ENCODE measurements at regions not wholly inside any gene's neighbourhood (a gene's known extent, or its start where the extent isn't known, plus 50 kb on each side); places are given as distances from the start of the nearest gene placed in this dataset.
"Not testable (repeated sequence)": the region's sequence is repeated elsewhere in the genome, so short reads cannot be mapped to it uniquely, and the experiment has no call there.

GRCh38 chr1:114251573-114251939 lies 97.9 kb upstream of the SYT6 start:
- Histone ChIP-seq H3K4me1 (ENCODE audit: control insufficient read depth in 2 of 2, insufficient read depth in 2 of 2, low read length in 2 of 2) (no peaks in the 10 kb centered on the region), H3K27me3 (ENCODE audit: control insufficient read depth in 2 of 2, insufficient read depth in 1 of 2, low read length in 1 of 2) (no peaks in the 10 kb centered on the region), H3K9me3 (ENCODE audit: control insufficient read depth in 2 of 2, insufficient read depth in 1 of 2, low read length in 1 of 2) (no peaks in the 10 kb centered on the region), H3K36me3 (ENCODE audit: control insufficient read depth in 2 of 2, insufficient read depth in 2 of 2, low read length in 1 of 2) (no peaks in the 10 kb centered on the region), H3K27ac (ENCODE audit: low read depth in 1 of 2, low read length in 1 of 2) (no peak overlapping the region), H3K4me3 (ENCODE audit: low read length in 2 of 2) (no peak overlapping the region)
- 98% methylated on average over 4 of the region's 4 CpGs for WGBS
- DNase-seq (ENCODE audit: low read depth in 6 of 9, low spot score in 9 of 9), result no peak

- Histone ChIP-seq H3K4me1 (ENCODE audit: control insufficient read depth in 2 of 2, insufficient read depth in 2 of 2, low read length in 2 of 2) (no peaks in the 10 kb centered on the region), H3K36me3 (ENCODE audit: control insufficient read depth in 2 of 2, insufficient read depth in 2 of 2, low read length in 1 of 2) (no peaks in the 10 kb centered on the region), H3K4me3 (ENCODE audit: low read length in 2 of 2) (no peak overlapping the region), H3K27me3 (ENCODE audit: control insufficient read depth in 2 of 2, insufficient read depth in 1 of 2, low read length in 1 of 2) (no peaks in the 10 kb centered on the region), H3K9me3 (ENCODE audit: control insufficient read depth in 2 of 2, insufficient read depth in 1 of 2, low read length in 1 of 2) (no peaks in the 10 kb centered on the region), H3K27ac (ENCODE audit: low read depth in 1 of 2, low read length in 1 of 2) (no peak overlapping the region)
- DNase-seq (ENCODE audit: low read depth in 6 of 9, low spot score in 9 of 9), result no peak
- 93% methylated on average over 12 of the region's 12 CpGs for WGBS
Observed at GRCh38 chr1:114250683-114251572, 97.3 kb upstream of the SYT6 start.

GRCh38 chr1:114249691-114250090 lies 96.0 kb upstream of the SYT6 start:
- no peaks in the 10 kb centered on the region for H3K36me3 ChIP-seq (ENCODE audit: control insufficient read depth in 2 of 2, insufficient read depth in 2 of 2, low read length in 1 of 2)
- H3K27me3 ChIP-seq (ENCODE audit: control insufficient read depth in 2 of 2, insufficient read depth in 1 of 2, low read length in 1 of 2), result no peaks in the 10 kb centered on the region
- 93% methylated on average over 10 of the region's 10 CpGs for WGBS
- H3K4me3 ChIP-seq (ENCODE audit: low read length in 2 of 2), result no peak overlapping the region
- no peaks in the 10 kb centered on the region for H3K9me3 ChIP-seq (ENCODE audit: control insufficient read depth in 2 of 2, insufficient read depth in 1 of 2, low read length in 1 of 2)
- no peak overlapping the region for H3K27ac ChIP-seq (ENCODE audit: low read depth in 1 of 2, low read length in 1 of 2)
- no peak for DNase-seq (ENCODE audit: low read depth in 6 of 9, low spot score in 9 of 9)
- H3K4me1 ChIP-seq (ENCODE audit: control insufficient read depth in 2 of 2, insufficient read depth in 2 of 2, low read length in 2 of 2), result no peaks in the 10 kb centered on the region

GRCh38 chr1:114248162-114248561 lies 94.5 kb upstream of the SYT6 start:
- Histone ChIP-seq H3K27ac (ENCODE audit: low read depth in 1 of 2, low read length in 1 of 2) (no peak overlapping the region), H3K4me1 (ENCODE audit: control insufficient read depth in 2 of 2, insufficient read depth in 2 of 2, low read length in 2 of 2) (no peaks in the 10 kb centered on the region), H3K9me3 (ENCODE audit: control insufficient read depth in 2 of 2, insufficient read depth in 1 of 2, low read length in 1 of 2) (no peaks in the 10 kb centered on the region), H3K4me3 (ENCODE audit: low read length in 2 of 2) (no peak overlapping the region), H3K27me3 (ENCODE audit: control insufficient read depth in 2 of 2, insufficient read depth in 1 of 2, low read length in 1 of 2) (no peaks in the 10 kb centered on the region), H3K36me3 (ENCODE audit: control insufficient read depth in 2 of 2, insufficient read depth in 2 of 2, low read length in 1 of 2) (no peaks in the 10 kb centered on the region)
- no peak for DNase-seq (ENCODE audit: low read depth in 6 of 9, low spot score in 9 of 9)
- WGBS, result 96% methylated on average over 3 of the region's 3 CpGs

GRCh38 chr1:114242531-114243210 lies 89.0 kb upstream of the SYT6 start:
- H3K36me3 ChIP-seq (ENCODE audit: control insufficient read depth in 2 of 2, insufficient read depth in 2 of 2, low read length in 1 of 2); H3K27me3 ChIP-seq (ENCODE audit: control insufficient read depth in 2 of 2, insufficient read depth in 1 of 2, low read length in 1 of 2); H3K4me3 ChIP-seq (ENCODE audit: low read length in 2 of 2); DNase-seq (ENCODE audit: low read depth in 6 of 9, low spot score in 9 of 9); H3K9me3 ChIP-seq (ENCODE audit: control insufficient read depth in 2 of 2, insufficient read depth in 1 of 2, low read length in 1 of 2); H3K27ac ChIP-seq (ENCODE audit: low read depth in 1 of 2, low read length in 1 of 2); H3K4me1 ChIP-seq (ENCODE audit: control insufficient read depth in 2 of 2, insufficient read depth in 2 of 2, low read length in 2 of 2): not testable (repeated sequence)
- 96% methylated on average over 43 of the region's 43 CpGs for WGBS

- 97% methylated on average over 5 of the region's 5 CpGs for WGBS
Observed at GRCh38 chr1:114238053-114238452, 84.4 kb upstream of the SYT6 start.

GRCh38 chr1:114236517-114236916 lies 82.8 kb upstream of the SYT6 start:
- 88% methylated on average over 7 of the region's 7 CpGs for WGBS
- no peak for DNase-seq (ENCODE audit: low read depth in 6 of 9, low spot score in 9 of 9)
- peaks cover 0 to 2% of the 10 kb centered on the region in 2 donors for H3K4me1 ChIP-seq (ENCODE audit: control insufficient read depth in 2 of 2, insufficient read depth in 2 of 2, low read length in 2 of 2)
- no peak overlapping the region for H3K27ac ChIP-seq (ENCODE audit: low read depth in 1 of 2, low read length in 1 of 2)
- H3K9me3 ChIP-seq (ENCODE audit: control insufficient read depth in 2 of 2, insufficient read depth in 1 of 2, low read length in 1 of 2), result no peaks in the 10 kb centered on the region
- H3K4me3 ChIP-seq (ENCODE audit: low read length in 2 of 2), result no peak overlapping the region
- no peaks in the 10 kb centered on the region for H3K27me3 ChIP-seq (ENCODE audit: control insufficient read depth in 2 of 2, insufficient read depth in 1 of 2, low read length in 1 of 2)
- no peaks in the 10 kb centered on the region for H3K36me3 ChIP-seq (ENCODE audit: control insufficient read depth in 2 of 2, insufficient read depth in 2 of 2, low read length in 1 of 2)

More at GRCh38 chr1:114238053-114238452, 84.4 kb upstream of the SYT6 start:
- no peak for DNase-seq (ENCODE audit: low read depth in 6 of 9, low spot score in 9 of 9)
- Histone ChIP-seq H3K4me1 (ENCODE audit: control insufficient read depth in 2 of 2, insufficient read depth in 2 of 2, low read length in 2 of 2) (peaks cover 0 to 2% of the 10 kb centered on the region in 2 donors), H3K27me3 (ENCODE audit: control insufficient read depth in 2 of 2, insufficient read depth in 1 of 2, low read length in 1 of 2) (no peaks in the 10 kb centered on the region), H3K4me3 (ENCODE audit: low read length in 2 of 2) (no peak overlapping the region), H3K36me3 (ENCODE audit: control insufficient read depth in 2 of 2, insufficient read depth in 2 of 2, low read length in 1 of 2) (no peaks in the 10 kb centered on the region), H3K9me3 (ENCODE audit: control insufficient read depth in 2 of 2, insufficient read depth in 1 of 2, low read length in 1 of 2) (peaks cover 1 to 7% of the 10 kb centered on the region in 2 donors), H3K27ac (ENCODE audit: low read depth in 1 of 2, low read length in 1 of 2) (no peak overlapping the region)

- Histone ChIP-seq H3K9me3 (ENCODE audit: control insufficient read depth in 2 of 2, insufficient read depth in 1 of 2, low read length in 1 of 2) (no peaks in the 10 kb centered on the region), H3K27me3 (ENCODE audit: control insufficient read depth in 2 of 2, insufficient read depth in 1 of 2, low read length in 1 of 2) (no peaks in the 10 kb centered on the region), H3K27ac (ENCODE audit: low read depth in 1 of 2, low read length in 1 of 2) (no peak overlapping the region), H3K4me1 (ENCODE audit: control insufficient read depth in 2 of 2, insufficient read depth in 2 of 2, low read length in 2 of 2) (peaks cover 0 to 2% of the 10 kb centered on the region in 2 donors), H3K4me3 (ENCODE audit: low read length in 2 of 2) (no peak overlapping the region), H3K36me3 (ENCODE audit: control insufficient read depth in 2 of 2, insufficient read depth in 2 of 2, low read length in 1 of 2) (no peaks in the 10 kb centered on the region)
- 55% methylated on average over 4 of the region's 4 CpGs for WGBS
- DNase-seq (ENCODE audit: low read depth in 6 of 9, low spot score in 9 of 9), result no peak
Observed at GRCh38 chr1:114235960-114236359, 82.3 kb upstream of the SYT6 start.

GRCh38 chr1:114235281-114235680 lies 81.6 kb upstream of the SYT6 start:
- 91% methylated on average over 3 of the region's 3 CpGs for WGBS
- Histone ChIP-seq H3K4me1 (ENCODE audit: control insufficient read depth in 2 of 2, insufficient read depth in 2 of 2, low read length in 2 of 2) (peaks cover 0 to 2% of the 10 kb centered on the region in 2 donors), H3K36me3 (ENCODE audit: control insufficient read depth in 2 of 2, insufficient read depth in 2 of 2, low read length in 1 of 2) (no peaks in the 10 kb centered on the region), H3K27me3 (ENCODE audit: control insufficient read depth in 2 of 2, insufficient read depth in 1 of 2, low read length in 1 of 2) (no peaks in the 10 kb centered on the region), H3K27ac (ENCODE audit: low read depth in 1 of 2, low read length in 1 of 2) (no peak overlapping the region), H3K4me3 (ENCODE audit: low read length in 2 of 2) (no peak overlapping the region), H3K9me3 (ENCODE audit: control insufficient read depth in 2 of 2, insufficient read depth in 1 of 2, low read length in 1 of 2) (no peaks in the 10 kb centered on the region)
- DNase-seq (ENCODE audit: low read depth in 6 of 9, low spot score in 9 of 9), result no peak
